ENCODE measurements at regions not wholly inside any gene's neighbourhood (a gene's known extent, or its start where the extent isn't known, plus 50 kb on each side); places are given as distances from the start of the nearest gene placed in this dataset.

GRCh38 chr20:10137032-10137431, 81.6 kb upstream of the SNAP25 start:
- DNase-seq (ENCODE audit: low spot score in 2 of 2) (no peak), ATAC-seq (no peak)
- no peaks in the 10 kb centered on the region for H3K9me3 Mint-ChIP-seq
- H3K4me1 Mint-ChIP-seq = no peaks in the 10 kb centered on the region
- H3K27ac Mint-ChIP-seq = no peak overlapping the region
- no peaks in the 10 kb centered on the region for H3K36me3 Mint-ChIP-seq
- H3K4me3 Mint-ChIP-seq = no peak overlapping the region

GRCh38 chr20:10137533-10137932, 81.1 kb upstream of the SNAP25 start:
- Mint-ChIP-seq H3K4me3 (no peak overlapping the region), H3K4me1 (no peaks in the 10 kb centered on the region), H3K27ac (no peak overlapping the region), H3K9me3 (no peaks in the 10 kb centered on the region), H3K36me3 (no peaks in the 10 kb centered on the region)
- no peak for ATAC-seq
- DNase-seq (ENCODE audit: low spot score in 2 of 2) = no peak

- H3K4me1 Mint-ChIP-seq = no peaks in the 10 kb centered on the region
- ATAC-seq = no peak
- no peaks in the 10 kb centered on the region for H3K36me3 Mint-ChIP-seq
- H3K27ac Mint-ChIP-seq = no peak overlapping the region
- no peak overlapping the region for H3K4me3 Mint-ChIP-seq
- H3K9me3 Mint-ChIP-seq = peaks cover 3% of the 10 kb centered on the region
- DNase-seq (ENCODE audit: low spot score in 2 of 2) = no peak
Measured at GRCh38 chr20:10157549-10157948, 61.1 kb upstream of the SNAP25 start.

- DNase-seq (ENCODE audit: low spot score in 2 of 2) (no peak), ATAC-seq (no peak)
- no peaks in the 10 kb centered on the region for H3K36me3 Mint-ChIP-seq
- no peak overlapping the region for H3K27ac Mint-ChIP-seq
- H3K4me1 Mint-ChIP-seq = no peaks in the 10 kb centered on the region
- peaks cover 4% of the 10 kb centered on the region for H3K9me3 Mint-ChIP-seq
- H3K4me3 Mint-ChIP-seq = no peak overlapping the region
Measured at GRCh38 chr20:10167040-10167439, 51.6 kb upstream of the SNAP25 start.

- H3K9me3 Mint-ChIP-seq = peaks cover 3% of the 10 kb centered on the region
- H3K27ac Mint-ChIP-seq = no peak overlapping the region
- DNase-seq (ENCODE audit: low spot score in 2 of 2) (no peak), ATAC-seq (no peak)
- H3K4me3 Mint-ChIP-seq = no peak overlapping the region
- peaks cover 4% of the 10 kb centered on the region for H3K4me1 Mint-ChIP-seq
- no peaks in the 10 kb centered on the region for H3K36me3 Mint-ChIP-seq
Measured at GRCh38 chr20:10167594-10167993, 51.0 kb upstream of the SNAP25 start.
